Glomerular visceral epithelial cell (primary cell): ENCODE measurements at regions not wholly inside any gene's neighbourhood (a gene's known extent, or its start where the extent isn't known, plus 50 kb on each side); places are given as distances from the start of the nearest gene placed in this dataset.
"Not testable (repeated sequence)": the region's sequence is repeated elsewhere in the genome, so short reads cannot be mapped to it uniquely, and the experiment has no call there.

Experiments
- DNase-seq: peaks from one replicate; pipeline ENCODE4 v3.0.0-alpha.2; 2016; ENCODE audit errors: extremely low spot score

DNA sequence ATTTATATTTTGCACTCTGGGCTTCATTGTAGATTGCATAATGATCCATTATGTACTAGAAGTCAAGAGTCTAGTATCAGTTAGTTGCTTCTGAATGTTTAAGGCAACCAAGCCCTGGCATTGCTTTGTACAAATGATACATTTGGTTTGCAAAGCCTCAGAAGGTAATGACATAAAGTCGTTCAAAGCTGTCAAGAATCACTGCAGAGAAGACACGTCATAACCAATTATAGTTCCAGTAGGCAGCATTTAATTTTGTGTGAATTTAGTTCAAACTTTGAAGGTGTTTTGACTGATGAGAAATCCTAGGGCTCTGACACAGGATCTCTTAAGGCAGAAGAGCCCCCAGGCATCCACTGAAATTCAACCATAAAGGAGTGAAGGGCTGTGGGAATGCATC is 163.0 kb upstream of the KRR1 start:
- DNase-seq: no peak

GRCh38 chr12:75672200-75672599 is 160.8 kb upstream of the KRR1 start:
- no peak for DNase-seq

DNA sequence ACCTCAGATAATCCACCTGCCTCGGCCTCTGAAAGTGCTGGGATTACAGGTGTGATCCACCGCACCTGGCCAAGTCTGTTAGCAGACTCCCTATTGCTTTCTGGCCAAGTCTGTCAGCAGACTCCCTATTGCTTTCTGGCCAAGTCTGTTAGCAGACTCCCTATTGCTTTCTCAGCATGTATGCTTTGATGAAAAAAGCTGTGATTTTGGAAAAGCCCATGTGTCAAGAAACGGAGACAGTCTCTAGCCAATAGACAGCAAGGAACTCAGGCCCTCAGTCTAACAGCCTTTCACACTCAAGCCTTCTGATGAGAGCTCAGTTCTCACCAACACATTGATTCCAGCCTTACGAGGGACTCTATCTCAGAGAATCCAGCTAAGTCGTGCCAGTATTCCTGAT is 158.8 kb upstream of the KRR1 start:
- no peak for DNase-seq

DNA sequence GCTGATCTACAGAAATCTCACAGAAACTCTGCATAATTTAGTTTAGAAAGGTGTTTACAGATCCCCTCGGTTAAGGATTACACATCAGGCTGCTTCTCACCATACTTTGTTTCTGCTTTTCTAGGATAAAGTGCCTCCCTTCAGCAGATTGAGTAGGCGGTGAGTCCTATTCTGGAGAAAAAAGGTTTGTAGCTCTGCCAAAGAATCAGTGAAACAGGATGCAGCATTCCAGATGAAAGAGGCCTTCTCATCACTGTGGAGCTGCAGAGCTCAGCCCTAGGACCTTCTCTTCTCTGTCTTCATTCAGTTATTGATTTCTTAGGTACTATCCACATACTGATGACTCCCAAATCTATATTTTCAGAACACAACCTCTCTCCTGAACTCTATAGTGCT is 155.5 kb upstream of the KRR1 start:
- DNase-seq: no peak

DNA sequence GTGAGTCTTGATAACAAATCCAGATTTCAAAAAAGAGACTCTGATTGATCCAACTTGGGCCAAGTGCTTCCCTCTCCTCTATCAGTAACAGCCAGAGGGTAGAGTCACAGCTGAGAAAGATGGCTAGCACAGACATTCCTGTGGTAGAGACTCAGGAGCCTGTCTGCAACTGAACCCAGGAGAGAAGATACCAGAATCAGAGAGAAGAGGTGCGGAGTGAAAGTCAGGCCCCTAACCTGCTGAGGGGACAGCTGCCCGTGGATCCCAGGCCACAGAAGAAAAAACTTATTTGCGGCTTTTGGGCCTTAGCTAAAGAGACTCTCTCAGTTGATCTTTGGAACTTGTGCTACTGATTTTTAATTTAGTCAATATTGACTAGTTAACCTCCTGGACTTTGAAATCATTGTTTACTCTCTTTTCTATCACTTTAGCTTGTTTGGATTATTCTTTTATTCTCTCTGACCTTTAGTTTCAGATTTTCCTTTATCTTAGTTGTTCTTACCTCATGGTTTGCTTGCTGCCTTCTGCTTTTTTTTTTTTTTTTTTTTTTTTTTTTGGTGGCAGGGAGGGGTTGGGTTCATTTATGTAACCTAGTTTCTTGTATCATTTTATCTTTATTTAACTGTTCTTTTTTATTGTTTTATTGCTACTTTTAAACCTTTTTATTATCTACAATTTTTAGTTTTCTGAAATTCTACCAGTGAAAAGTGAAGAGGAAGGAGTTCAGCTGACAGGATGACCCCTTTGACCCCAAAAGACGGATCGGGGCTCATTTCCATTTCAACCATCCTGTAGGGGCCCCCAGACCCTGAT is 154.9 kb upstream of the KRR1 start:
- DNase-seq: peak; percentile 45

GRCh38 chr12:75665216-75665615 is 153.8 kb upstream of the KRR1 start:
- no peak for DNase-seq

- DNase-seq: no peak
Measured at GRCh38 chr12:75662511-75663159, 151.2 kb upstream of the KRR1 start.

- DNase-seq: no peak
Measured at GRCh38 chr12:75661908-75662307, 150.5 kb upstream of the KRR1 start.

- peak; percentile 71 for DNase-seq
Measured at GRCh38 chr12:75660805-75661404, 149.5 kb upstream of the KRR1 start.

GRCh38 chr12:75660107-75660530 is 148.7 kb upstream of the KRR1 start:
- peak; percentile 76 for DNase-seq

DNA sequence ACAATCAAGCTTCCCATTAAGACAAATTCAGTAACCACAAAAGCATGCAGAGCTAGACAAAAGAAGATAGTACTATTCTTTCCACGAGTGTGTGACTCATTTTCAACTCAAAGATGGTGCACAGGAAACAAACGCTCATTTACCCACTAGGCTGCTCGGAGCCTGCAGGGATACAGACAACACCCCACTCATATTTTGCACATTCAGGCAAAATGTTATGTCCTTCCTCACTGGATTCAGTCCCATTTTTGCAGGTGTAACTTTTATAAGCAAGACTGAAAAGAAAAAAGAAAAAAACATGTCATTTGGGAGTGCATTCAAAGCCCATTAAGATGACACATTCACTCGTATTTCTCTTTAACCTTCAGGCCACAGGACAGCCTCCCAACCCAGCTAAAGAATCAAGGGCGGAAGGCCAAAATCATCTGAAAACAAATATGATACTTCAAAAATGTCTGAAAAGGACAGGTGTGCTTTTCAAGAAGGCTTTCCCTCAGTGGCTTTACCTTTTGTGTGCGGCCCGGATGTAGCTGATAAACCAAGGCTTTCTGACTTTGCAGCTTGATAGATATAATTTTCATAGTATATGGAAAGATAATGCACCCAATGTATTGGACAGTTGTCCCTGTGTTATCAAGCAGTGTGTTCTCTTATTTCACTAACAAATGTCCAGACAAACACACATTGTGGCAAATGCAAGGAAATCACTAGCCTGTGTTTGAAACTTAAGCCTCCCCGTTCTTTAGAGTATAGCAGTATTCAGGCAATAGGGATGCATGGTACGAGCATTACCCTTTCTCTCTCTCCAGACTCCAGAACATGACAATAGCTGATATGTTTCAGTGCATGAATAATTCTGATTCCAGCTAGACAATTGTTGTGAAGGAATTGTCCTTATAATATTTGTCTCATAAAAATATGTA is 147.8 kb upstream of the KRR1 start:
- DNase-seq: peak; percentile 53

- no peak for DNase-seq
Measured at GRCh38 chr12:75658286-75658685, 146.9 kb upstream of the KRR1 start.

DNA sequence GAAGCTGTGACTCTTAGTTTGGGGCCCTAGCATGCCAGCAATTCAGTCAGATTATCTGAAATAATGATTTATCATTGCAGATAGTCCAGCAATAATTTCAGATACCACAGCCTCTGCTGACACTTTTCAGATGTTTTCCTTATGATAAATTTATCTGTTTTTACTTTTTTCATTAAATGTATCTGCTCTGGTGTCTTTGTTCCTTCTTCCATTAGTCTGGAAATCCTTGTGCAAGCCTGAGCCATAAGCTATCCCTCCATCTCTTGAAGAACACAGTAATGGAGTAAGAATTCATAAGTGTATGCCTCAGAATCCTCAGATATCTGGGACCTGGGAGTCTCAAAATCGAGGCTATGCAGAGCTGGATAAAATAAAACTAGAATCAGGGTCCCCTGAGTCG is 146.4 kb upstream of the KRR1 start:
- DNase-seq: no peak

GRCh38 chr12:75657354-75657753 is 145.9 kb upstream of the KRR1 start:
- not testable (repeated sequence) for DNase-seq

GRCh38 chr12:75656648-75657047 is 145.2 kb upstream of the KRR1 start:
- DNase-seq: peak; percentile 62

- no peak for DNase-seq
Measured at GRCh38 chr12:75656210-75656609, 144.8 kb upstream of the KRR1 start.

DNA sequence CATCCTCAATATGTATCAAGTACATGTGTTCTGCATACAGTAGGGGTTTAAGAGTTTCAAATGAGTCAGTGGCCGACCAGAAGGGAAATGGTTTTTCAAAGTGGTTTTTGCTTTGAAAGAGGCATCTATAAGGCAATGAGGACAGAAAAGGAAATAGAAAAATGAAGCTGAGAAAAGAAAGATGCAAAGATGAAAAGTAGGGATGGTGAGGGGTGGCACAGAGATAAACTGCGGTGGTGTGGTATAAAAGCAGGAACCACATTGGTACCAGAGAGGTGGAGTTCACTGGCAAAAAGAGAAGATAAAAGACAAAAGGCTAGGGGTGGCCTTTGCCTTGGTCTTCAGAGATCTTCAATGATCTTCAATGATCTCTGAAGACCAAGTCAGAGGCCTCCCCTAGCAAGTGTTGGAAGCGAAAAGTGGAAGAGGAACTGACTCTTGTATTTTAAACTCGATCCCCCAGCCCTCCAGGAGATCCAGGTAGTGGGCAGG is 144.0 kb upstream of the KRR1 start:
- no peak for DNase-seq

- DNase-seq: no peak
Measured at GRCh38 chr12:75651342-75651695, 139.9 kb upstream of the KRR1 start.

GRCh38 chr12:75650595-75651341 is 139.4 kb upstream of the KRR1 start:
- no peak for DNase-seq

- no peak for DNase-seq
Measured at GRCh38 chr12:75650100-75650499, 138.7 kb upstream of the KRR1 start.

DNA sequence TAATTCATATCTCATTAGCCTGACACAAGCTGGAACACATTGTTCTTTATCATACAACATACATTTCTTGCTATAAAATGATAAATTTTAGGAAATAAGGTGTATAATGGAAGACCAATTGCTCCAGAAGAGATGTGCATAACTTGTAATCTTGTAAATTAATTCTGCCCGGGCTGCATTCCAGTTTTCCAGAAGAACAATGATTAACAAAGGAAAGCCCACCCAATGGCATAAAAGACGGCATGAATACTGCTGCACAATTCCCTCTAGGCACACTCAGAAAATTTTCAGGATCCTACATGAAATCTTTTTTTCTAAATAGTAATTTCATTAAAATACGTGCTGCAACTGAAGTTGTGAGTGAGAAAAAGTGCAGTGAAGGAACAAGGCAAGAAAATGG is 137.4 kb upstream of the KRR1 start:
- DNase-seq: no peak
